GM19438 (cell line): ENCODE measurements at regions not wholly inside any gene's neighbourhood (a gene's known extent, or its start where the extent isn't known, plus 50 kb on each side); places are given as distances from the start of the nearest gene placed in this dataset.

ENCODE experiments used
- ATAC-seq: cut with Tn5 transposase; IDR thresholded peaks from one replicate; pipeline ENCODE4 v1.9.1; 2021; ENCODE audit warnings: low read depth; ENCODE audit not compliant: unreplicated experiment

DNA sequence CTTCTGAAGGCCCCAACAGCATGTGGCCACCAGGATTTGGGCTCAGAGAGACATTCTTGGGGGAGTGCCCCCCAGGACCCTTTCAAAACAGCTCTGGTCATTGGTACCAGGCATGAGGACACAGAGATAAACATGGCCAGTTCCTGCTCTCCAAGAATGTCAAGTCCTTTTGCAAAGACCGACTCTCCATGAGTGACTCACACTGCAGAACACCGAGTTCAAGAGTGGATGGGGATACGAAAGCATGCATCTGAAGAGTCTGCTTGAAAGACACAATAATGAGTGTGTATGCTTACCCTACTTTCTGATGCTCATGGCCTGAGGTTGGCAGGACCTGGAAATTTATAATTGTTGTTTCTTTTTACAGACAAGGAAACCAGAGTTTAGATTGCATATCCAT, 450.6 kb downstream of the TSN start:
- ATAC-seq = no peak

DNA sequence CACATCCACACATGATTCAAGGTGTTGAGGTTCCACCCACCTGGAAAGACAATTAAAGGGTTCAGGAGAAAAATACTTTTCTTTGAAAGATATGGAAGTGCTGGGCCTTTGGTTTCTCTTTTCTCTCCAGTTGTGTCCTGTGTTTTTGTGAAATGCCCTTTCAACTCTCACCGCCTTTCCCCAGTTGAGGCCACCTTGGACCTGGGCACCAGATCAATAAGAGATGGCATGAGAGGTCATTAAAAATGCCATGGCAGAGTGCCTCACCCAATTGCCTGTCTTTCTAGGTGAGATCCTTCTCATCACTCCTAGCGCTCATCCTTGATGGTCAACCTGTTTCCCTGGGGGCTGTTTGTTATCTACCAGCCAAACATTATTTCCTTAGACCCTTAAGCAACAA, 453.9 kb downstream of the TSN start:
- no peak for ATAC-seq

DNA sequence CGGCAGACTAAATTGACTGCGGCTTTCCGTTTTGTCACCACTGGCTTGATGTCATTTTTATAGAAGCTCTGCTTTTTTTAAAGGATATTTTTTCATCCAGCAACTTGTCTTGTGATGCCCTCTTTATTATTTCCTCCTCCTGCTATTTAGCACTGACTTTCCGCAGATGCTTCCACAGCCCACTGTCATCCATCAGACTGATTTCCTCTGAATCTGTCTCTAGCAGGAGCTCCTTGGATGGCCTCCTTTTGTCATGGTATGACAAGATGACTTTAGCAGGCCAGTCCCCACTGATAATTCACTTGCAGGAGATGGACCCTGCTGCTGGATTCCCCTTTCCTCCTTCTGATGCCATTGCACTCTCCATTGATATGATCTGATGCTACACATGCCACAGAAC, 454.6 kb downstream of the TSN start:
- no peak for ATAC-seq

DNA sequence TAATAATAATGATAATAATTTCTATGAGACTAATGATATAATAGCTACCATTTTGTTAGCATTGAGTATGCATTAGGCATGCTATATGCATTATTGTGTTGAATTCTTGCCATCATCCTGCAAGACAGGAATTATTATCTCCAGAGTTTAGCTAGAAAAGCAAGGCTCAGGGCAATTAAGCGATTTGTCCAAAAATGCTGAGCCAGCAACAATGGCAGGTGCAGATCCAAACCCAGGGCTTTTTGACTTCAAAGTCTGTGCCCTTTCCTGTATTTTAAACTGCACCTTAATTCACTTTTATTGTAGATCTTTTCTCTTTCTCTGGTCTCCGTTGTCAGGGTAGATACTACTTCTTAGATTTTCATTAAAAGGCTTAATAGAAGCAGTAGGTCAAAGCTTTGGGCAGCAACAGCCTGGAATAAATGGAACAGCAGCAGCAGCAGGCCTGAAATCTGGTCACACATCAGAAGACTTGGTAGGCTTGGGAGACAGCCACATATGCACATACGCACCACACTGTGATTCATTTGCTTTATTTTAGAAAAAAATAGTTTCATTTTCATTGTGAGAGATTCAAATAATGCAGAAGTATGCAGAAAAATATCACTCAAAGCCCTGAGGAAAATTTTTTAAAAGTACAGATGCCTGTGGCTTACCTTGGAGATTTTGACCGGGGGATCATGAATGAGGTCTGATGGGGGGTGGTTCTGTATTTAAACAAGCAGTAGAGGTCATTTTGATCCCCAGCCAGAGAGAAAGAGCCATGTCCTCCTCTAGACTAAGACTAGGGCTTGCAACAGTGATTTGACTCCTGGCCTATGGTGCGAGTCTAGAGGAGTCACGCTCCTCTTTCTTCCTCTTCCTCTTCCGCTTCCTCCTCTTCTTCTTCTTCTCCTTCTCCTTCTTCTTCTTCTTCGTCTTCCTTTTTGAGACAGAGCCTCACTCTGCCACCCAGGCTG, 455.7 kb downstream of the TSN start:
- no peak for ATAC-seq

DNA sequence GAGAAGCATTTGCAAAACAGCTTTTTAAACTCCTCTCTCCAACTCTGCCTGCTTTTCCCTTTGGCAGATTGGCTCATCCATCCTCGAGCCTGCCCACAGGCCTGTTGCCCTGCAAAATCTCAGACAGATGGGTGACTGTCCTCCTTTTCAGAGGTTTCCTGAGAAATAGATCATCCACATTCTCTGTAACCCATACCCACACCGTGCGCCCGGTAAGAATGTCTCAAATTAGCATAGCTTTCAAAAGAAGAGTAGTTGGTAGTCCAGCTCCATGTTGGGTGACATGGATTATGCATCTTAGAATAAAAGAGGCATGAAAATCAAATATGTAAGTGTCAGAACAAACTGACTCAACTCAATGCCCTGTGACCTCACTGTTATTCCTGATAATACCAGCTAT, 457.9 kb downstream of the TSN start:
- no peak for ATAC-seq

DNA sequence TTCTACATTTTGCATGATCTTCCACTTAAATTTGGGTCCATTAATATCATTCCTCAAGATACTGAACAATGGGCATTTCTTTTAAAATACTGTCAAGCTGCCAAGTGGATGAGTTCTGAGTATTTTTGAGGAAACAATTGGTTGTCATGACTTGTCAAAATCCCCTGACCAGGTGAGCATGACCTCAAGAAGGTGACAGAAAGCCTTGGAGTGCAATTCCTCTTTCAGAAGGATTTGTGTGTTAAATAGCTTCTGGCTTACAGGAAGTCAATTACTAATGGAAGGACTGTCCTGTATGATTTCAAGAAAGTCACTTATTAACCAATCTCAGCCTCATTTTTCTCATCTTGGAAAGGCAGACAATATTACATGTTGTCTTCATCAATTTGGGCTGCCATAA, 460.6 kb downstream of the TSN start:
- ATAC-seq = no peak

DNA sequence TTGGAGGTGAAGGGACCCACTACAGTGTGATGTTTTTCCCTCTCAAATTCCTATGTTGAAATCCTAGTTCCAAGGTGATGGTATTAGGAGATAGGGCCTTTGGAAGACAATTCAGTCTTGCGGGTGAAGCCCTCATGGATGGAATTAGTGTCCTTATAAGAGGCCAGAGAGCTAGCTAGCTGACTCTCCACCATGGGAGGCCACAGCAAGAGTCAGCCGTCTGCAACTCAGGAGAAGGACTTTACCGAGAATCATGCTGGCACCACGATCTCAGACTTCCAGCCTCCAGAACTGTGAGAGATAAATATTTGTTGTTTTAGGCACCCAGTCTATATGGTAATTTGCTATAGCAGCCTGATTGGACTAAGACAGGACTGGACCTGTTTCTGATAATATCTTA, 461.4 kb downstream of the TSN start:
- ATAC-seq = no peak

DNA sequence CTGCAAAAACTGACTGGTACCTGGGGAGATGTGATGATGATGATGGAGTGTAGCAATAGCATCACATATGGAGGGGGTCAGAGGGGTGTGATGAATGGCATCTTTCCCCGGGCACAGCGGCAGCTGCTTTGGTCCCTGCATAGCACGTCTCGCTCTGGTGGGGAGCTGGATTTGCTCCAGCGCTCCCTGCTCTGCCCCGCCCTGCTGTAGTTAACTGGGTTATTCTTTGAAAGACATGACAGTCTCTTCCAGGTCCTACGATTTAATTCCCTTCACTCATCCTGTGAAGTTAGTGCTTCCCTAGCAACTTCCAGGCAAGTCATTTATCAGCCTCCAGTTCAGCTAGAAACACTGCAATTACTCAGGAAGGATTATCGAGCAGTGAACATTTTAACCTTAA, 463.1 kb downstream of the TSN start:
- ATAC-seq = no peak

DNA sequence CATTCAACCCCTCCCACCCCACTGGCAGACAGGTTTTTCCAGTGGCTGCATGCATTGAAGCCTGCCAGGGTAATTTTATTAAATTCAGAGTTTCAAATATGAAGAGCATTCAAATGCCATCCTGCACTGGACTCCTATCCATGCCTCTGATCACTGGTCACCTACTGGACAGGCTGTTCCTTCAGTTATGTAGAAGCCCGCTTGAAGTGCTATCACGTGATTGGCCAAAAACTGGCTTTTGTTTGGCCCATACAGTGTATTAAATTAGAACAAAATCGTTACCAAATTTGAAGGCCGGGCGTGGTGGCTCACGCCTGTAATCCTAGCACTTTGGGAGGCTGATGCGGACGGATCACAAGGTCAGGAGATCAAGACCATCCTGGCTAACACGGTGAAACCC, 464.1 kb downstream of the TSN start:
- no peak for ATAC-seq

DNA sequence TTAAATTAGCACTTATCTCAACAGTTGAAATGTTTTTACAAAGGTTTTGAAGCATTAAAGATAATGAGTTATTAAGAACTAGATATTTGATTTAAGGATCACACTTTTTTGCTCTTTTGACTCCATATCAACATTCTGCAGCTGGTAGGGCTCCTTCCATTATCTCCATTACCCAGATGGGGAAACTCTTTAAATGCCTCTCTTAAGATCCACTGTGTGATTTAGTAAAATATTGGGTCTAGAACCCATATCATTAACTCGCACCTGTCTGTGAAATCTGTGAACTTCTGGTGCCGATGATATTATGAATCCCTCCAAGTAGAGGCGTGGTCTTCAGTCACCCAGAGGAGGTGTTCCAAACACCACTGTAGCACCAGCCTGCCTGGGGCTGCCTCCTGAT, 466.2 kb downstream of the TSN start:
- no peak for ATAC-seq

DNA sequence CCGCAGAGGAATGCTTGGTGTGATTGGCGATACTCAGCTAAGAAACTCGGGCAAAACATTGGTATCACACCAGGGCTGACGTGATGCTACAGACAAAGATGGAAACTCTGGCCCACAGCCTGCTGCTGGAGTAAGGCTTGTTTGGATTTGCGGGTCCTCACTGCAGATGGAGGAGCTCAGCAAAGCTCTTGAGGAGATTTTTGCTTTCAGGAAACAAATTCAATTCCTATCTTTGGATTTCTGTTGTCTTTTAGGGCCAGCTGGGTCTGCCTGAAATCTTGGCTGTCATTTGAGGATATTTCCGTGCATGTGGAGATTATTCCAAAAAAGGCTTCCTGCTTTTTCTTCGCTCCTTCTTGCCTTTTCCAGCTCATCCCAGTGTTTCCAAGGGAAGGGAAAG, 475.8 kb downstream of the TSN start:
- no peak for ATAC-seq

DNA sequence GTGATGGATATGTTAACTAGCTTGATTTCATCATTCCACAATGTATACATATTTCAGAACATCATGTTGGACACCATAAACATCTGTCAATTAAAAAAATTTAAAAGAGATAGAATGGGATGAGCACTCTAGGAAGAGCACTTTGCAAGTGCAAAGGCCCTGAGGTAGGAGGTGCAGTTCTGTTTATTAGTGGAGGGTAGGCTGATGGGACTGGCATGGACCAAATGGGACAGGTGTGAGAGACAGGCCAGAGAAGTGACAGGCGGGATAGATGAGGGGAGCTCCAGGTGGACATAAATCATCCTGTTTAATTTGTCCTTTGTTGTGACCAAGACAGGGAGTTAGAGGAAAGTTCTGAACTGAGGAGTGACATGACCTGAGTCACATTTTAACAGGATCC, 477.9 kb downstream of the TSN start:
- ATAC-seq = no peak

DNA sequence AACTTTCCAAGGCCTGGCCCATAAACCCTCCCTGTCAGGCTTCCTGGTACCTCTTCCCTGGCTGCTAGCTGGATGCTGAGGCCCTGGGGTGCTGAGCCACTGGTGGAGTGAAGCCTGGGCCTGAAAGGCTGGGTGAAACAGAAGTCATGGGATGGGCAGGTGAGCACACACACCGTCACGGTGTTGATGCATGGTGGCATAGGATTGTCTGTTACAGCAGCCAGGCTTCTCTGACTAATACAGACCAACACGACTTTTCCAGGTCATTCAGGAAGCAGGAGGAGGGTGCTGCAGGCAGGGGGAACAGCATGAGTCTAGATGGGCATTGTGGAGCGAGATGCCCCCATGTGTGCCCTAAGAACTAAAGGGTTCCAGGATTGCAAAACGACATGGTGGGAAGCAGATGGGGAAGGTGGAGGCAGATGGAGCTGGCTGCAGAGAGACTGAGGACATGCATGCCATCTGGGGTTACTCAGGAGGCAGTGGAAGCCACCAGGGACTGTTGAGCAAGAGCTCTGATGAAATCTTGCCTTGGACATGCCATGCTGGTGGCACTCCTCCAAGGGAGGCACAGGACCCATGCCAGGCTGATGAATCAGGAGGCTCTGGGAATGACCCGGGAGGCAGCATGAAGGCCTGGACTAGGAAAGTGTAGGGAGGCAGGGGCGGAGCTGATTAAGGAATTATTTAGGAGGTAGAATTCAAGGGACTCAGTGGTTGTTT, 480.9 kb downstream of the TSN start:
- ATAC-seq = no peak

DNA sequence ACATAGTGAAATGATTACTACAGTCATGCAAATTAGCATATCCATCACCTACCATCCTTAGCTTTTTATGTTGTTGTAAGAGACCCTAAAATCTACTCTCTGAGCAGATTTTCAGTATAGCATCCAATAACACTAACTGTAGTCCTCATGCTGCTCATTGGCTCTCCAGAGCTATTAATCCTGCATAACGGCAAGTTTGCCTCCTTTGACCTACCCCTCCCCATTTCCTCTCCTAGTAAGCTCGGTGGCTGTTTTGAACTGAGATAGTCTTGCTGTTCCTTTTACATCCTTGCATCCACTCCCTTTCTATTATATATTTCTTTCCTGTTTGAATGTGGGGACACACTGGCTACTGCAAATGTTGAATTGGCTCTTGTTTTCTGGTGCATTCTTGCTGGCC, 481.5 kb downstream of the TSN start:
- ATAC-seq = no peak

DNA sequence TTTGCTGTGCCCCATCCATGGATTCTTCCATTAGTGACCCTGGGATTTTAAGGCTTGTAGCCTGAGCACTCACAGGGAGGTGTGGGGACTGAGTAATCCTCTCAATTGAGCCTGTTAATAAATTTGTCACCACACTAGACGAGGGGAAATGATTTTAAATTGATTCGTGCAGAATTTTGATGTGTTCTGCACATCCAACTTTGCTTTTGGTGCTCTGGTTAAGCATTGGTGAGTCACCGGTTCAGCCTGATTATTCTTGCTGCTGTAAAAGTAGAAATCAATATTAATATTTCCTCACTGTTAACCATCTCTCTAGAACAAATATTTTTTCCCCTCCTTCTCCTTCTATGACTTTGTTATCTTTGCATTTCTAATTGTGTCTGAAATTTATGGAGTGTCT, 482.0 kb downstream of the TSN start:
- ATAC-seq = no peak

DNA sequence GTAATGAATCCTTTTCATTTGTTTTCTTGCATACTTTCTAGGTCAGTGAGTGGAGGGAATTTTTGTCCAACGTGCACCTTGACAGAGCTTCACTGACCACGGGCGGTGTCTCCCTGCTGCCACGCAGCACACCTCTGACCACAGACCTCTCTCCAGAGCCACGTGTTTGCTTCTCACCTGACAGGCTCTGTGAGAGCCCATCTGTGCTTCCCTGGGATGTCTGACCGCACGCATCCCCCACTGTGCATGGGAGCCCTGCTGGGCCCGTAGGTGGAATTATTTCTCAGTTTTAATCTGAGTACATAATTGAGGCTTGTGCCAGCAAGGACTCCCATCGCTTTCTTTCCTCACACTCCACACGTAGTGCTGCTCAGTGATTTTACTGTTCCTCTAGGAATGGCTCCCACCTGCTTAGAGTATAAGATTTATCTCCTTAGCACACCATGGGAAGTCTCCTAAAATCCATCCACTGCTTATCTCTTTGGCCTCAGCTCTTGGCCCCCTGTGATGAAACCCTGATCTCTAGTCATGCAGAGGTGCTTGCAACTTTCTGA, 482.6 kb downstream of the TSN start:
- no peak for ATAC-seq

DNA sequence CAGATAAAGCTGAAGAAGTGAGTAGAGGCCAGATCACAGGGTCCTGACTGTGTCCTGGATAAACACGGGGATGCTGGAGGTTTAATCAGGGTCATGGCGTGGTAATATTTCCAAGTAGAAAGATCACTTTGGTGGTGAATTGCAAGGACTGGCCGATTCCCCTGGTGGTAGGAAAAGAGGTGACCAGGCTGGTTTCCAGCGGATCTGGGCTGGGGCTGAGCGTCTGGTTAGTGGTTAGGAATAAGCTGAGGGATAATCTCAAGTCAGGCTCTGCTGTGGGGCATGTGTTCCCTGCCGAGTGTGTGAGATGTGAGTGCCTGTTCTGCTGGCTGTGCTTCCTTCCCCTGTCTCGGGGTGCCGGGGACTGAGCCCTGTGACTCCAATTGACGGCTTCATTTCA, 484.0 kb downstream of the TSN start:
- no peak for ATAC-seq

DNA sequence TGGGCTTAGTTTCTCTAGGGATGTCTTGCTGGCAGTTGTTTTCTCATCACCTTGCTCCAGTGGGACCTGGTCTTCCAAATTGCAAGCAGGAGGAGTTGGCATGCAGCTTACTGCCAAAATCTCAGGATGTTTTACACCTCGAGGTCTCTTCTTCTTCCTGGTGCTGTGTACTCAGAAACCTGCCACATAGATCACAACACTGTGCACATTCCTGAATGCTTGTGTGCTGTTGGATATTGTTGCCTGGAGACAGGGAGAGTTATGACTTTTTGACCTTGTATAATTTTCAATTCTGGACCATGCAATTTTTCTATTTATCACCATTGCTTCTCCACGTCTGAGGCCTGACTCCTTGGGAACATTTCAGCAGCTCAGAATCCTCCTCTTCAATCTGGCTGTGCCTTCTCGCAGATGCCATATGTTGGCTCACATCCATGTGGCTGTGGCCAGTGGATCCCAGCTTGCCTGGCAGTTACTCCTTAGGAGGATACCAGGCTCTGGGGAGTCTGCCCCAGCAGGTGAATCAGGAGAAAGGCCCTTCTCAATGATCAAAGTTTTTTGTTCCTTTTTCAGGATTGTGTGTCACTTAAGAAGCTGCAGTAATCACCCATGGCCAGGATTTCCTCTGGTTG, 489.3 kb downstream of the TSN start:
- no peak for ATAC-seq

DNA sequence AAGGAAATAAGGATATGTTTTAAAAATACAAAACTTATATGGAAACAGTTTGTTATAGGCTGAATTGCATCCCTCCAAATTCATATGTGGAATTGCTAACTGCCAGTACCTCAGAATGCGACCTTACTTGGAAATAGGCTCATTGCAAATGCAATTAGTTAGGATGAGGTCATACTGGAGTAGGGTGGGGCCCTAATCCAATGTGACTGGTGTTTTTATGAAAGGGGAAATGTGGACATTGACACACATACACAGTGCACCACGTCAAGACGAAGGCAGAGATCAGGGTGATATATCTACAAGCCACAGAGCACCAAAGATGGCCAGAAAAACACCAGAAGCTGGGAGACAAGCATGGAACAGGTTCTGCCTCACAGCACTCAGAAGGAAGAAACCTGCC, 494.2 kb downstream of the TSN start:
- ATAC-seq = no peak

DNA sequence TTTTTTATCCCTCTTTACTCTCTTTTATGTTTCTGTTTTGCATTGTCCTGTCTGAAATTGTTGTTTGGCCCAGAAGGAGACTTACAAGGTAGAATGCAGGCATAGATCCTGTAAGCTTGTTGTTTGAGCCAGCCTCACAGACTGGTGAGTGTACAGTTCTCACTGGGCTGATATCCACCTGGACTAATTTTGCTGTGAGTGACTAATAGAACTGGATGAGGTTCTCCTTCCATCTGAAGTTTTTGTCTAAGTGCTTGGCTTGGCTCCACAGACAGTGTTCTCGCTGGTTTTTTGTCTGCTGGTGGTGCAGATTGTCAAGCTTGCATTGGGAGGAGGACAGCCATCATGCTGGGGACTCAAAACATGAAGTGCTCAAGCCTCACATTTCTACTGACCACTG, 495.7 kb downstream of the TSN start:
- no peak for ATAC-seq

DNA sequence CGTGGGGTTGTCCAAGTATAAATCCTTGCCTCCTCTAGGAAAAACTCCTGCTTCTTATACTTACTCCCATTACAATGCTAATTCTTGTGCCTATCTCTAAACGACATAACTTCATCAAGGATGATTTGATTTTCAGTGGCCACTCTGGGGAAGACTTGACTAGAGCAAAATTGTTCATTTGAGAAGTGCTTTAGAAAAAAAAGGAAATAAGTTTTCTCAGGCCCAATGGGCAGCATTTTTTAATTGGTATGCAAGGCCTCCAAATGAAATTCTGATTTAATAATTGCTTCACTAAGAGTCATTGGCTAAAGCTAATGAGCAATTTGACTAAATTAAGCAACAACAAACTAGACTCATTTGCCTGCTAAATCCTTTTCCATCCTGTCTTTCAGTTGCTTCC, 496.1 kb downstream of the TSN start:
- no peak for ATAC-seq
